ENCODE measurements at regions not wholly inside any gene's neighbourhood (a gene's known extent, or its start where the extent isn't known, plus 50 kb on each side); places are given as distances from the start of the nearest gene placed in this dataset.

- TF ChIP-seq CTCF (IDR thresholded peaks at IDR 0.05; ENCODE audit: poor library complexity), result no peak
- no peak for TF ChIP-seq EZH2phosphoT487 (IDR thresholded peaks at IDR 0.05; ENCODE audit: low read depth, severe bottlenecking, unreplicated experiment)
- no peak for TF ChIP-seq EZH2 (IDR thresholded peaks at IDR 0.05; ENCODE audit: borderline replicate concordance)
Observed at GRCh38 chr12:93115646-93116045, 186.6 kb upstream of the EEA1 start.
